IMR-90 (cell line): ENCODE measurements at regions not wholly inside any gene's neighbourhood (a gene's known extent, or its start where the extent isn't known, plus 50 kb on each side); places are given as distances from the start of the nearest gene placed in this dataset.

Experiments used
- ATAC-seq: fragments of 200-7000 bp; cut with Tn5 transposase; 2 replicates; pipeline ENCODE4 v1.9.1; 2020; ENCODE audit warnings: low read depth, mild to moderate bottlenecking, moderate library complexity
- BruUV-seq: library from RNA; stranded (reverse); fragments of 400-500 nt; replicated peaks from 2 replicates; lab custom pipeline; 2021; lab: Mats Ljungman, UMichigan
- CTCF ChIA-PET: fragments of 300-600 bp; formaldehyde crosslinking; extraction: SDS; loops from one replicate; lab custom pipeline; 2021; ENCODE audit warnings: antibody characterized with exemption; lab: Yijun Ruan, JAX
- POLR2A ChIA-PET: fragments of 300-600 bp; sonication (Branson Sonifier 250); formaldehyde crosslinking; loops from one replicate; lab custom pipeline; 2022; ENCODE audit warnings: antibody characterized with exemption; ENCODE audit not compliant: unreplicated experiment; lab: Charles Lee
- DNase-seq: peaks from one replicate; pipeline ENCODE4 v3.0.0; 2013
- H2AFZ ChIP-seq: replicated peaks from 2 replicates; pipeline ENCODE3; 2013; ENCODE audit warnings: low read length, mild to moderate bottlenecking; ENCODE audit not compliant: poor library complexity
- H2AK5ac ChIP-seq: 2 replicates; pipeline ENCODE4 v1.6.1; 2013; ENCODE audit warnings: low read depth, low read length, inconsistent platforms
- H2AK9ac ChIP-seq: replicated peaks from 2 replicates; pipeline ENCODE3; 2013; ENCODE audit warnings: mild to moderate bottlenecking, low read depth, low read length, moderate library complexity; ENCODE audit not compliant: poor library complexity
- H2BK120ac ChIP-seq: 2 replicates; pipeline ENCODE4 v1.6.1; 2013; ENCODE audit warnings: low read depth, low read length, inconsistent platforms
- H2BK15ac ChIP-seq: 3 replicates; pipeline ENCODE4 v1.6.1; 2013; ENCODE audit warnings: low read depth, low read length, inconsistent platforms
- H2BK20ac ChIP-seq: 2 replicates; pipeline ENCODE4 v1.6.1; 2013; ENCODE audit warnings: low read depth, mild to moderate bottlenecking, inconsistent platforms, low read length, moderate library complexity
- H2BK5ac ChIP-seq: 2 replicates; pipeline ENCODE4 v1.6.1; 2013; ENCODE audit warnings: mild to moderate bottlenecking, low read depth, low read length, inconsistent platforms; ENCODE audit not compliant: poor library complexity, severe bottlenecking
- H3K14ac ChIP-seq: replicated peaks from 2 replicates; pipeline ENCODE4 v1.6.1; 2013; ENCODE audit warnings: low read depth, low read length, inconsistent platforms
- H3K18ac ChIP-seq: 2 replicates; pipeline ENCODE4 v1.6.1; 2013; ENCODE audit warnings: low read depth, low read length, control low read depth
- H3K23ac ChIP-seq: 2 replicates; pipeline ENCODE4 v1.6.1; 2013; ENCODE audit warnings: low read depth, low read length, inconsistent platforms
- H3K27ac ChIP-seq: 2 replicates; pipeline ENCODE4 v1.5.1; 2013; ENCODE audit warnings: mild to moderate bottlenecking, control low read depth, low read length; ENCODE audit not compliant: insufficient read depth
- H3K27me3 ChIP-seq: 2 replicates; pipeline ENCODE4 v1.6.1; 2013; ENCODE audit warnings: low read length; ENCODE audit not compliant: control insufficient read depth, insufficient read depth
- H3K36me3 ChIP-seq: 2 replicates; pipeline ENCODE4 v1.6.1; 2013; ENCODE audit warnings: low read length, mixed read lengths; ENCODE audit not compliant: control insufficient read depth, insufficient read depth
- H3K4ac ChIP-seq: 2 replicates; pipeline ENCODE4 v1.6.1; 2013; ENCODE audit warnings: low read depth, low read length, inconsistent platforms
- H3K4me1 ChIP-seq: 2 replicates; pipeline ENCODE4 v1.6.1; 2013; ENCODE audit warnings: low read length, mixed read lengths; ENCODE audit not compliant: control insufficient read depth, insufficient read depth
- H3K4me2 ChIP-seq: 2 replicates; pipeline ENCODE4 v1.6.1; 2013; ENCODE audit warnings: low read depth, mild to moderate bottlenecking, control low read depth, low read length, moderate library complexity
- H3K4me3 ChIP-seq: 2 replicates; pipeline ENCODE4 v1.5.1; 2013; ENCODE audit warnings: low read depth, mild to moderate bottlenecking, control low read depth, low read length, moderate library complexity; ENCODE audit not compliant: insufficient read depth
- H3K56ac ChIP-seq: 2 replicates; pipeline ENCODE4 v1.6.1; 2013; ENCODE audit warnings: low read length, inconsistent platforms; ENCODE audit not compliant: insufficient read depth; ENCODE audit errors: extremely low read depth
- H3K79me1 ChIP-seq, 2 experiments: 2 replicates each; pipeline ENCODE4 v1.6.1; 2013; ENCODE audit warnings: low read length in 2 of 2, inconsistent platforms in 1 of 2, low read depth in 1 of 2
- H3K9ac ChIP-seq: 2 replicates; pipeline ENCODE4 v1.6.1; 2013; ENCODE audit warnings: low read depth, low read length, control low read depth
- H3K9me1 ChIP-seq: 2 replicates; pipeline ENCODE4 v1.6.1; 2013; ENCODE audit warnings: low read length, inconsistent platforms; ENCODE audit not compliant: insufficient read depth
- H3K9me3 ChIP-seq: 2 replicates; pipeline ENCODE4 v1.6.1; 2013; ENCODE audit warnings: low read length; ENCODE audit not compliant: control insufficient read depth, insufficient read depth
- H4K20me1 ChIP-seq: 2 replicates; pipeline ENCODE4 v1.6.1; 2013; ENCODE audit warnings: low read length, inconsistent platforms; ENCODE audit not compliant: insufficient read depth
- H4K5ac ChIP-seq: 2 replicates; pipeline ENCODE4 v1.6.1; 2013; ENCODE audit warnings: mild to moderate bottlenecking, low read depth, low read length, control low read depth
- H4K8ac ChIP-seq, 2 experiments: 2 replicates each; pipeline ENCODE4 v1.6.1; 2013; ENCODE audit warnings: low read depth in 2 of 2, low read length in 2 of 2, control low read depth in 1 of 2, inconsistent platforms in 1 of 2
- H4K91ac ChIP-seq: 2 replicates; pipeline ENCODE4 v1.6.1; 2013; ENCODE audit warnings: low read depth, low read length, inconsistent platforms; ENCODE audit not compliant: insufficient read depth
- MAFK ChIP-seq: IDR thresholded peaks from 2 replicates; pipeline ENCODE4 v1.6.1; 2012; ENCODE audit warnings: low read depth, low read length, improper control_type of control experiment
- RAD21 ChIP-seq: IDR thresholded peaks from 2 replicates; pipeline ENCODE4 v1.6.1; 2012; ENCODE audit warnings: low read length, improper control_type of control experiment
- SMC3 ChIP-seq: fragments of 150-350 bp; IDR thresholded peaks from 2 replicates; pipeline ENCODE4 v1.6.1; 2016; ENCODE audit warnings: low read depth, mild to moderate bottlenecking, antibody characterized with exemption, low read length, moderate library complexity
- WGBS, 2 experiments: methylation state at CpG; one replicate each; pipeline versions ENCODE4 v1.1.5 to v1.1.7; 2013; ENCODE audit warnings: missing lambda C conversion rate in 2 of 2; ENCODE audit not compliant: insufficient read length in 1 of 2; ENCODE audit errors: extremely low coverage in 2 of 2; 5-methylcytosine and 5-hydroxymethylcytosine counted together
- dilution Hi-C: fragments of 300-500 bp; cut with HindIII; formaldehyde crosslinking; loops from one replicate; pipeline ENCODE4 v1.14.3; 2018; ENCODE audit warnings: low sequenced_read_pairs; ENCODE audit not compliant: unreplicated experiment
- in situ Hi-C: fragments of 300-500 bp; cut with MboI; formaldehyde crosslinking; loops from 3 replicates; pipeline ENCODE4 v1.14.3; 2019; ENCODE audit warnings: low sequenced_read_pairs, inconsistent platforms, mixed read lengths
- intact Hi-C: fragments of 100-400 bp; cut with micrococcal nuclease; formaldehyde crosslinking; loops from 2 replicates; pipeline ENCODE4 v1.10.0; 2022

DNA sequence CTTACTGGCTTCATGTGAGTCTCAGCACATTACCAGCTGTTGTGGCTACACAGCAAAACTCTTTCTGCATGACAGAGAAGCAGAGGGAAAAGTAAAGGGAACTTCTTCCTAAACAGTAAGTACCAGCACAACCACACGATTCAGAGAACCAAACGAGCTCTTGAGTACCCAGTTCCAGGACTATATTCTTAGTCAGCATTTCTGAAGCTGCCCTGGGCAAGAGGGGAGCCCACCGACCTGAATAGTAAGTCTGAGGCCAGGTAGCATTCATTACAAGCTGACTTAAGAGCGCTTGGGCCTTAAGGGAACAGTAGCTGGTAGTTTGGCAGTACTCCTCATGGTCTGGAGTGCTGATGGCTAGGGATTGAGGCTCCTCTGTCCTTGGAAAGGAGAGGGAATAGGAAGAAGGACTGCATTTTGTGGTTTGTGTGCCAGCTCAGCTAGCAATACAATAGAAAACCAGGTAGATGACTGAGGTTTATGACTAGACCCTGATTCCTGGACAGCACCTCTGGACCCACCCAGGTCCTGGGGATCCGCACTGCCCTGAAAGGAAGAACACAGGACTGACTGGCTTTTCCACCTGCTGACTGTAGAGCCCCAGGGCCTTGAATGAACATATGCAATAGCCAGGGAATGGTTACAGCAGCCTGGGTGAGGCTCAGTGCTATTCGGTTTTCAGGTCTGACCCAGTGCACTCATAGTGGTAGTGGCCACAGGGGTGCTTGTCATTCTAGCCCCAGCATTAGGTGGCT is 396.8 kb upstream of the PRMT6 start:
- TF ChIP-seq RAD21 (no peak), SMC3 (no peak), MAFK (no peak)
- no peaks in the 10 kb centered on the region for H3K36me3 ChIP-seq
- H2AK5ac ChIP-seq, result no peak overlapping the region
- H4K5ac ChIP-seq, result no peak overlapping the region
- no peak for ATAC-seq
- H3K4me2 ChIP-seq, result no peak overlapping the region
- no peak overlapping the region for H4K8ac ChIP-seq
- WGBS, 2 experiments, result 48% methylated on average over 4 of the region's 6 CpGs; no CpG with 5 or more reads in 1 of the 2 experiments
- dilution Hi-C loops, result no loop called here
- H3K9ac ChIP-seq, result no peak overlapping the region
- H2BK5ac ChIP-seq, result no peak overlapping the region
- H2AFZ ChIP-seq, result no peak overlapping the region
- no peaks in the 10 kb centered on the region for H3K27me3 ChIP-seq
- H3K9me3 ChIP-seq, result peaks cover 8% of the 10 kb centered on the region
- no peaks in the 10 kb centered on the region for H3K9me1 ChIP-seq
- H4K20me1 ChIP-seq, result no peaks in the 10 kb centered on the region
- DNase-seq, result no peak
- ChIA-PET POLR2A (no interaction called here), CTCF (no interaction called here)
- in situ Hi-C loops, result no loop called here
- no peak overlapping the region for H3K4me3 ChIP-seq
- H3K18ac ChIP-seq, result no peak overlapping the region
- BruUV-seq, result no TSS peak
- no peaks in the 10 kb centered on the region for H3K4me1 ChIP-seq
- H3K27ac ChIP-seq, result no peak overlapping the region
- H3K79me1 ChIP-seq, result no peaks in the 10 kb centered on the region
- intact Hi-C loops, result no loop called here
- no peak overlapping the region for H3K14ac ChIP-seq
- H2BK120ac ChIP-seq, result no peak overlapping the region
- no peak overlapping the region for H2AK9ac ChIP-seq
- H3K56ac ChIP-seq, result no peak overlapping the region
- no peak overlapping the region for H2BK20ac ChIP-seq
- no peak overlapping the region for H3K4ac ChIP-seq
- no peak overlapping the region for H3K23ac ChIP-seq
- H4K91ac ChIP-seq, result no peak overlapping the region
- H2BK15ac ChIP-seq, result no peak overlapping the region
